ENCODE measurements at regions not wholly inside any gene's neighbourhood (a gene's known extent, or its start where the extent isn't known, plus 50 kb on each side); places are given as distances from the start of the nearest gene placed in this dataset.

DNA sequence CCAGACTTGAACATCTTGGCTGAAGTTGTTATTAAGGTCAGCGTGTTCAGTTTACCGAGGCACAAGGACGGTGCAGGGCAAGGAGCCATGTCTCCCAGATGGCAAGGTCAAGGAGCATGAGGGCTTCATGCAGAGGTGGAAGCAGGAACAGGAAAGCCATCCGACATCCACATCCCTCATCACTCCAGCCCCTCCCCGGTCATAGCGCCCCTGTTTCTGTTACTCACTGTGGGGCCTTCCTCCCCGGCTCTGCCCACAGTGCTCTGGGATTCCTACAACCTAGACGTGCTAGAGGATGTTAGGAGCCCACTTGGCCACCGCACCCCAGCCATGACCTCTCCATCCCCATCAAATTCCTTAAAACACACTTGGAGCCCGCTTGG, 146.7 kb downstream of the TTLL2 start:
- POLR2A ChIA-PET, result no interaction called here
- CTCF ChIA-PET, result no interaction called here
- Histone ChIP-seq H3K27me3 (ENCODE audit: control insufficient read depth, insufficient read depth, low read length) (no peaks in the 10 kb centered on the region), H3K4me3 (ENCODE audit: low read depth, low read length) (no peak overlapping the region), H3K36me3 (ENCODE audit: control insufficient read depth, insufficient read depth, low read length) (no peaks in the 10 kb centered on the region)
- DNase-seq (ENCODE audit: low read depth), result no peak
- TF ChIP-seq, protein P1, sequence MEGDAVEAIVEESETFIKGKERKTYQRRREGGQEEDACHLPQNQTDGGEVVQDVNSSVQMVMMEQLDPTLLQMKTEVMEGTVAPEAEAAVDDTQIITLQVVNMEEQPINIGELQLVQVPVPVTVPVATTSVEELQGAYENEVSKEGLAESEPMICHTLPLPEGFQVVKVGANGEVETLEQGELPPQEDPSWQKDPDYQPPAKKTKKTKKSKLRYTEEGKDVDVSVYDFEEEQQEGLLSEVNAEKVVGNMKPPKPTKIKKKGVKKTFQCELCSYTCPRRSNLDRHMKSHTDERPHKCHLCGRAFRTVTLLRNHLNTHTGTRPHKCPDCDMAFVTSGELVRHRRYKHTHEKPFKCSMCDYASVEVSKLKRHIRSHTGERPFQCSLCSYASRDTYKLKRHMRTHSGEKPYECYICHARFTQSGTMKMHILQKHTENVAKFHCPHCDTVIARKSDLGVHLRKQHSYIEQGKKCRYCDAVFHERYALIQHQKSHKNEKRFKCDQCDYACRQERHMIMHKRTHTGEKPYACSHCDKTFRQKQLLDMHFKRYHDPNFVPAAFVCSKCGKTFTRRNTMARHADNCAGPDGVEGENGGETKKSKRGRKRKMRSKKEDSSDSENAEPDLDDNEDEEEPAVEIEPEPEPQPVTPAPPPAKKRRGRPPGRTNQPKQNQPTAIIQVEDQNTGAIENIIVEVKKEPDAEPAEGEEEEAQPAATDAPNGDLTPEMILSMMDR (IDR thresholded peaks at IDR 0.05; ENCODE audit: insufficient read depth, low read depth, low read length), result no peak

DNA sequence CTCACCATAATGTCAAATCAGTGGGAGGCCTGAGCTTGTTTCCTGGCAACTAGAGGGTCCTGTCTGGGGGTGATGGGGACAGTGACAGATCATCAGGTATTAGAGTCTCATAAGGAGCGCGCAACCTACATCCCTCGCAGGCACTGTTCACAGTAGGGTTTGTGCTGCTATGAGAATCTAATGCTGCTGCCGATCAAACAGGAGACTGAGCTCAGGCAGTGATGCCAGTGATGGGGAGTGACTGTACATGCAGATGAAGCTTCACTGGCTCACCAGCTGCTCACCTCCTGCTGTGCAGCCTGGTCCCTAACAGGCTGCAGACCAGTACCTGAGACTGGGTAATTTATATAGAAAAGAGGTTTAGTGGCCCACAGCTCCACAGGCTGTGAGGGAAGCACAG, 147.3 kb downstream of the TTLL2 start:
- POLR2A ChIA-PET, result no interaction called here
- TF ChIP-seq, protein P1 (IDR thresholded peaks at IDR 0.05; ENCODE audit: insufficient read depth, low read depth, low read length), result no peak
- Histone ChIP-seq H3K4me3 (ENCODE audit: low read depth, low read length) (no peak overlapping the region), H3K36me3 (ENCODE audit: control insufficient read depth, insufficient read depth, low read length) (no peaks in the 10 kb centered on the region), H3K27me3 (ENCODE audit: control insufficient read depth, insufficient read depth, low read length) (no peaks in the 10 kb centered on the region)
- no peak for DNase-seq (ENCODE audit: low read depth)
- CTCF ChIA-PET, result no interaction called here

DNA sequence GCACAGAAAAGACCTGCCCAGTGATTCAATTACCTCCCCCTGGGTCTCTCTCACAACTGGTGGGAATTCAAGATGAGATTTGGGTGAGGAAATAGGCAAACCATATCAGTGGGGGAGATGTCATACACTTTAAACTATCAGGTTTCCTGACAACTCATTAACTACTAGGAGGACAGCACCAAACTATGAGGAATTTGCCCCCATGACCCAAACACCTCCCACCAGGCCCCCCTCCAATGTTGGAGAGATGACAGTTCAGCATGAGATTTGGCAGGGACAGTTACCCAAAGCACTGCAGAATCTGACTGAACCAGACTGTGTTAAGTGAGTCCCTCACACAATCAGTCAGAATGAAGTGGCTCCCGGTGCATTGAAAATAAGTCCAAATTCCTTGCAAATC, 148.0 kb downstream of the TTLL2 start:
- no peak overlapping the region for H3K4me3 ChIP-seq (ENCODE audit: low read depth, low read length)
- H3K36me3 ChIP-seq (ENCODE audit: control insufficient read depth, insufficient read depth, low read length), result no peaks in the 10 kb centered on the region
- DNase-seq (ENCODE audit: low read depth), result no peak
- POLR2A ChIA-PET, result no interaction called here
- no peaks in the 10 kb centered on the region for H3K27me3 ChIP-seq (ENCODE audit: control insufficient read depth, insufficient read depth, low read length)
- CTCF ChIA-PET, result no interaction called here
- TF ChIP-seq, protein P1 (IDR thresholded peaks at IDR 0.05; ENCODE audit: insufficient read depth, low read depth, low read length), result no peak

DNA sequence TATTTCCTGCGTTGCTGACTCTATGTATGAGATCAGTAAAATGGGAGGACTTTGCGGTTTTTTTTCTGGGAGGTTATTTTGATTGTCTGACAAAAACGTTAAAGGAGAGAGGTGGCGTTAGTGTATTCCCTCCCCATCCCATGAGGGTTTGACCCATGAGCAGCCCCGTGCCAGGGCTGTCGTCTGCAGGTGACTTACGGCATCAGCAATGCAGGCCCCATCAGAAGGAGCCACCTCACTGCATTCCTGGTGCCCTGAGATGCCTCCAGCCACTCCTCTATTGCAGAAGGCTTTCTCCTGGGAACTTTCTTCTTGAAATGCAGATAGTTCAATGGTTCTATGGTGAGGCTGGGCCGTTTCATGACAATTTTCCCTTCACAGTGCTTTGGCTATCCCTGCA, 149.3 kb downstream of the TTLL2 start:
- TF ChIP-seq, protein P1 (IDR thresholded peaks at IDR 0.05; ENCODE audit: insufficient read depth, low read depth, low read length), result no peak
- POLR2A ChIA-PET, result no interaction called here
- H3K27me3 ChIP-seq (ENCODE audit: control insufficient read depth, insufficient read depth, low read length), result no peaks in the 10 kb centered on the region
- H3K36me3 ChIP-seq (ENCODE audit: control insufficient read depth, insufficient read depth, low read length), result no peaks in the 10 kb centered on the region
- CTCF ChIA-PET, result no interaction called here
- H3K4me3 ChIP-seq (ENCODE audit: low read depth, low read length), result no peak overlapping the region
- DNase-seq (ENCODE audit: low read depth), result no peak

DNA sequence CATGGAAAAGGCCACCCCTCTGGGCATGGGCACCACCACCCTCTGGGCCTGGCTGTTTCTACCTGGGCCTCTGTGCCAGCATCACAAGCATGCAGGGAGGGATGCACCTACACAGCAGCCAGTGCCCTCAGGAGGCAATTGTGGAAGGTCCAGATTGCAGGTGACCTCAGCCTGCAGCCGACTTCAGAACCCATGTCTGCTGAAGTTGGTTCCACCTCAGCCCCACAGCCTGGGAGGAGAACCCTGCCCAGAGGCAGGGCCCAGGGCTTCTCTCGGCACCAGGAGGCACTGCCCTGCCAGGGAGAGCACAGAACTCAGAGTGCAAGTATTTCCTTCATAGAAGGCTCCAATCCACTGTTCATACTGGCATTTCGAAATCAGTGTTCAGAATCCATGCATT, 149.8 kb downstream of the TTLL2 start:
- POLR2A ChIA-PET, result no interaction called here
- no peak overlapping the region for H3K4me3 ChIP-seq (ENCODE audit: low read depth, low read length)
- no peaks in the 10 kb centered on the region for H3K36me3 ChIP-seq (ENCODE audit: control insufficient read depth, insufficient read depth, low read length)
- CTCF ChIA-PET, result no interaction called here
- H3K27me3 ChIP-seq (ENCODE audit: control insufficient read depth, insufficient read depth, low read length), result no peaks in the 10 kb centered on the region
- TF ChIP-seq, protein P1 (IDR thresholded peaks at IDR 0.05; ENCODE audit: insufficient read depth, low read depth, low read length), result no peak
- DNase-seq (ENCODE audit: low read depth), result no peak
